Esophagus squamous epithelium (tissue), 5 donors: ENCODE measurements at regions not wholly inside any gene's neighbourhood (a gene's known extent, or its start where the extent isn't known, plus 50 kb on each side); places are given as distances from the start of the nearest gene placed in this dataset.
"Not testable (repeated sequence)": the region's sequence is repeated elsewhere in the genome, so short reads cannot be mapped to it uniquely, and the experiment has no call there.

Experiments
- DNase-seq: peaks from one replicate; lab custom pipeline; 2025; lab: John Stamatoyannopoulos, UW
- H3K27ac ChIP-seq, 4 donors: fragments of 200-600 bp; sonication (generic); one replicate each; pipeline ENCODE4 v1.5.1; 2016 to 2019; ENCODE audit warnings: mild to moderate bottlenecking in 1 of 4
- H3K27me3 ChIP-seq, 4 donors: fragments of 200-600 bp; sonication (generic); 1 replicate in 3 of 4; 2 replicates in 1 of 4; pipeline versions ENCODE4 v1.5.1 to v1.6.0; 2017 to 2021; ENCODE audit warnings: antibody characterized with exemption in 1 of 4
- H3K36me3 ChIP-seq, 3 donors: fragments of 200-600 bp; sonication (generic); one replicate each; pipeline ENCODE4 v1.5.1; 2016 to 2019
- H3K4me1 ChIP-seq, 3 donors: fragments of 200-600 bp; sonication (generic); one replicate each; pipeline ENCODE4 v1.5.1; 2017 to 2019
- H3K4me3 ChIP-seq, 4 donors: fragments of 200-600 bp; sonication (generic); 1 replicate in 3 of 4; 2 replicates in 1 of 4; pipeline ENCODE4 v1.5.1; 2016 to 2019; ENCODE audit warnings: mild to moderate bottlenecking in 2 of 4, moderate library complexity in 1 of 4
- H3K9me3 ChIP-seq, 3 donors: fragments of 200-600 bp; sonication (generic); one replicate each; pipeline ENCODE4 v1.5.1; 2016 to 2019
- CTCF ChIP-seq, 6 experiments: fragments of 450-650 bp in 4 of 6; fragments of 200-600 bp in 2 of 6; sonication (generic) in 2 of 6; IDR thresholded peaks; one replicate each; pipeline ENCODE4 v1.5.1; 2016 to 2019; ENCODE audit warnings: antibody characterized with exemption in 6 of 6, mild to moderate bottlenecking in 4 of 6, moderate library complexity in 4 of 6
- POLR2A ChIP-seq, 4 donors: fragments of 450-650 bp; IDR thresholded peaks; one replicate each; pipeline ENCODE4 v1.6.1; 2017; ENCODE audit warnings: antibody characterized with exemption in 4 of 4, mild to moderate bottlenecking in 4 of 4, moderate library complexity in 3 of 4
- WGBS, 2 donors: methylation state at CpG; one replicate each; pipeline ENCODE4 v1.1.5; 2018; 5-methylcytosine and 5-hydroxymethylcytosine counted together
- intact Hi-C: fragments of 100-400 bp; cut with DNase I; formaldehyde crosslinking; loops from one replicate; pipeline ENCODE4 v1.15.0; 2022
- donor health status: DM: yes; HTN: yes; CAD: no.

- H3K4me3 ChIP-seq: no peak overlapping the region
- no peak overlapping the region for H3K27ac ChIP-seq
- H3K4me1 ChIP-seq: no peaks in the 10 kb centered on the region
- no peak for DNase-seq
- no peaks in the 10 kb centered on the region for H3K9me3 ChIP-seq
- 24 to 56% methylated on average over 2 of the region's 2 CpGs for WGBS, 2 donors
- H3K27me3 ChIP-seq: no peaks in the 10 kb centered on the region
- intact Hi-C loops: no loop called here
- no peaks in the 10 kb centered on the region for H3K36me3 ChIP-seq
- TF ChIP-seq CTCF (IDR thresholded peaks at IDR 0.05): no peak
- TF ChIP-seq POLR2A (IDR thresholded peaks at IDR 0.05): no peak
Measured at GRCh38 chr5:163580516-163580915, 75.1 kb downstream of the MAT2B start.

GRCh38 chr5:163583491-163584153, 78.2 kb downstream of the MAT2B start:
- 90% methylated on average over 2 of the region's 50 CpGs; no CpG with 5 or more reads in 1 of the 2 donors for WGBS, 2 donors
- H3K4me3 ChIP-seq, DNase-seq, H3K36me3 ChIP-seq, H3K4me1 ChIP-seq, H3K27me3 ChIP-seq, intact Hi-C loops, H3K27ac ChIP-seq, H3K9me3 ChIP-seq: not testable (repeated sequence)

- Histone ChIP-seq H3K27me3 (no peaks in the 10 kb centered on the region), H3K4me3 (no peak overlapping the region), H3K4me1 (no peaks in the 10 kb centered on the region), H3K36me3 (no peaks in the 10 kb centered on the region), H3K27ac (no peak overlapping the region), H3K9me3 (no peaks in the 10 kb centered on the region)
- DNase-seq: no peak
- 55 to 93% methylated on average over 1 of the region's 1 CpG for WGBS, 2 donors
- TF ChIP-seq POLR2A (IDR thresholded peaks at IDR 0.05) (no peak), CTCF (IDR thresholded peaks at IDR 0.05) (no peak)
- intact Hi-C loops: no loop called here
Measured at GRCh38 chr5:163585206-163585605, 79.8 kb downstream of the MAT2B start.

- TF ChIP-seq CTCF (IDR thresholded peaks at IDR 0.05): no peak
- TF ChIP-seq POLR2A (IDR thresholded peaks at IDR 0.05): no peak
- H3K4me3 ChIP-seq: no peak overlapping the region
- no peaks in the 10 kb centered on the region for H3K4me1 ChIP-seq
- no peaks in the 10 kb centered on the region for H3K36me3 ChIP-seq
- no peak overlapping the region for H3K27ac ChIP-seq
- no peaks in the 10 kb centered on the region for H3K9me3 ChIP-seq
- H3K27me3 ChIP-seq: no peaks in the 10 kb centered on the region
- no peak for DNase-seq
- WGBS, 2 donors: 69 to 78% methylated on average over 2 of the region's 2 CpGs
- intact Hi-C loops: no loop called here
Measured at GRCh38 chr5:163586531-163586956, 81.1 kb downstream of the MAT2B start.

- Histone ChIP-seq H3K9me3 (no peaks in the 10 kb centered on the region), H3K36me3 (no peaks in the 10 kb centered on the region), H3K27ac (no peak overlapping the region), H3K27me3 (peaks cover 0 to 3% (median 0%) of the 10 kb centered on the region in 4 donors), H3K4me3 (no peak overlapping the region), H3K4me1 (no peaks in the 10 kb centered on the region)
- 39 to 64% methylated on average over 3 of the region's 3 CpGs for WGBS, 2 donors
- intact Hi-C loops: no loop called here
- TF ChIP-seq POLR2A (IDR thresholded peaks at IDR 0.05) (no peak), CTCF (IDR thresholded peaks at IDR 0.05) (no peak)
- DNase-seq: no peak
Measured at GRCh38 chr5:163594951-163595350, 89.5 kb downstream of the MAT2B start.
